Smooth muscle cell (in vitro differentiated cells): ENCODE measurements at regions not wholly inside any gene's neighbourhood (a gene's known extent, or its start where the extent isn't known, plus 50 kb on each side); places are given as distances from the start of the nearest gene placed in this dataset.

ENCODE experiments used
- DNase-seq: peaks from one replicate; lab custom pipeline; 2025; ENCODE audit not compliant: unreplicated experiment; lab: John Stamatoyannopoulos, UW
- H2AFZ ChIP-seq: fragments of 200-600 bp; sonication (generic); 2 replicates; pipeline ENCODE4 v1.6.0; 2016; ENCODE audit warnings: antibody characterized with exemption, low read depth, mild to moderate bottlenecking
- H3F3A ChIP-seq: fragments of 200-600 bp; sonication (generic); 2 replicates; pipeline ENCODE4 v1.6.0; 2017; ENCODE audit warnings: antibody characterized with exemption, low read depth
- H3K27ac ChIP-seq: fragments of 200-600 bp; sonication (generic); 2 replicates; pipeline ENCODE4 v1.5.1; 2016; ENCODE audit warnings: low read depth, mild to moderate bottlenecking
- H3K27me3 ChIP-seq: fragments of 200-600 bp; sonication (generic); 2 replicates; pipeline ENCODE4 v1.6.1; 2016; ENCODE audit warnings: low read depth, mild to moderate bottlenecking
- H3K36me3 ChIP-seq: fragments of 200-600 bp; sonication (generic); 2 replicates; pipeline ENCODE4 v1.5.1; 2016; ENCODE audit warnings: low read depth
- H3K4me1 ChIP-seq: fragments of 200-600 bp; sonication (generic); 2 replicates; pipeline ENCODE4 v1.5.1; 2016; ENCODE audit warnings: low read depth
- H3K4me2 ChIP-seq: fragments of 200-600 bp; sonication (generic); 2 replicates; pipeline ENCODE4 v1.6.0; 2016; ENCODE audit warnings: mild to moderate bottlenecking
- H3K4me3 ChIP-seq: fragments of 200-600 bp; sonication (generic); 2 replicates; pipeline ENCODE4 v1.5.1; 2016; ENCODE audit warnings: mild to moderate bottlenecking
- H3K79me2 ChIP-seq: fragments of 200-600 bp; sonication (generic); 2 replicates; pipeline ENCODE4 v1.6.0; 2016; ENCODE audit warnings: low read depth, mild to moderate bottlenecking
- H3K9ac ChIP-seq: fragments of 200-600 bp; sonication (generic); 2 replicates; pipeline ENCODE4 v1.6.0; 2016; ENCODE audit warnings: low read depth
- H3K9me3 ChIP-seq: fragments of 200-600 bp; sonication (generic); replicated peaks from 2 replicates; pipeline ENCODE4 v1.5.1; 2016; ENCODE audit warnings: low read depth
- H4K20me1 ChIP-seq: fragments of 200-600 bp; sonication (generic); 2 replicates; pipeline ENCODE4 v1.6.0; 2016; ENCODE audit warnings: low read depth
- WGBS: methylation state at CpG from one replicate; pipeline ENCODE4 v1.1.7; 2016; ENCODE audit warnings: low lambda C conversion rate; 5-methylcytosine and 5-hydroxymethylcytosine counted together
- TF ChIP-seq, protein P1 (sequence below): fragments of 200-600 bp; sonication (generic); IDR thresholded peaks from 2 replicates; pipeline ENCODE4 v1.5.1; 2017; ENCODE audit warnings: borderline replicate concordance, mild to moderate bottlenecking, antibody characterized with exemption; ENCODE audit not compliant: insufficient read depth, poor library complexity, severe bottlenecking

DNA sequence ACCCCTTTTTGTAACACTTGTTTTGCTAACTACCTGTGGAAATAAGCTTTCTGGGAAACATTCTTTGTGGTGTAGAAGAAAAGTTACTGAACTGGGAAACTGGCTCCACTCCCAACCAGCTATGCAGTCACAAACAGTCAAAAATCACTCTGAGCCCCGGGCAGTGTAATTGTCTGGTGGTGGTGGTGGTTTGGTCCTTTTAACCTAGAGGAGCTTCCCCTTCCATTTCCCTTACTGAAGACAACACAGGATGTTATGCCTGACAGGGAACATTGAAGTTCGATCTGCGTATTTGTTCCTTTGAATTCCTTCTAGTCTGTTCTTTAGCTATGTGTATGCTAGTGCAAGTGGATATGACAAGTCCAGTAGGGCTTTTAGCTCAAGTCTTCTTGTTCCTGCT is 56.8 kb upstream of the TBCA start:
- Histone ChIP-seq H3K4me2 (no peak overlapping the region), H2AFZ (no peak overlapping the region), H3K4me3 (no peak overlapping the region), H3K27me3 (no peaks in the 10 kb centered on the region), H3K36me3 (no peaks in the 10 kb centered on the region), H3K79me2 (no peaks in the 10 kb centered on the region), H3K9me3 (no peaks in the 10 kb centered on the region), H3K9ac (no peak overlapping the region), H4K20me1 (no peaks in the 10 kb centered on the region), H3K4me1 (no peaks in the 10 kb centered on the region), H3F3A (no peaks in the 10 kb centered on the region), H3K27ac (no peak overlapping the region)
- TF ChIP-seq, protein P1, sequence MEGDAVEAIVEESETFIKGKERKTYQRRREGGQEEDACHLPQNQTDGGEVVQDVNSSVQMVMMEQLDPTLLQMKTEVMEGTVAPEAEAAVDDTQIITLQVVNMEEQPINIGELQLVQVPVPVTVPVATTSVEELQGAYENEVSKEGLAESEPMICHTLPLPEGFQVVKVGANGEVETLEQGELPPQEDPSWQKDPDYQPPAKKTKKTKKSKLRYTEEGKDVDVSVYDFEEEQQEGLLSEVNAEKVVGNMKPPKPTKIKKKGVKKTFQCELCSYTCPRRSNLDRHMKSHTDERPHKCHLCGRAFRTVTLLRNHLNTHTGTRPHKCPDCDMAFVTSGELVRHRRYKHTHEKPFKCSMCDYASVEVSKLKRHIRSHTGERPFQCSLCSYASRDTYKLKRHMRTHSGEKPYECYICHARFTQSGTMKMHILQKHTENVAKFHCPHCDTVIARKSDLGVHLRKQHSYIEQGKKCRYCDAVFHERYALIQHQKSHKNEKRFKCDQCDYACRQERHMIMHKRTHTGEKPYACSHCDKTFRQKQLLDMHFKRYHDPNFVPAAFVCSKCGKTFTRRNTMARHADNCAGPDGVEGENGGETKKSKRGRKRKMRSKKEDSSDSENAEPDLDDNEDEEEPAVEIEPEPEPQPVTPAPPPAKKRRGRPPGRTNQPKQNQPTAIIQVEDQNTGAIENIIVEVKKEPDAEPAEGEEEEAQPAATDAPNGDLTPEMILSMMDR, result no peak
- 60% methylated on average over 3 of the region's 3 CpGs for WGBS
- DNase-seq, result no peak

DNA sequence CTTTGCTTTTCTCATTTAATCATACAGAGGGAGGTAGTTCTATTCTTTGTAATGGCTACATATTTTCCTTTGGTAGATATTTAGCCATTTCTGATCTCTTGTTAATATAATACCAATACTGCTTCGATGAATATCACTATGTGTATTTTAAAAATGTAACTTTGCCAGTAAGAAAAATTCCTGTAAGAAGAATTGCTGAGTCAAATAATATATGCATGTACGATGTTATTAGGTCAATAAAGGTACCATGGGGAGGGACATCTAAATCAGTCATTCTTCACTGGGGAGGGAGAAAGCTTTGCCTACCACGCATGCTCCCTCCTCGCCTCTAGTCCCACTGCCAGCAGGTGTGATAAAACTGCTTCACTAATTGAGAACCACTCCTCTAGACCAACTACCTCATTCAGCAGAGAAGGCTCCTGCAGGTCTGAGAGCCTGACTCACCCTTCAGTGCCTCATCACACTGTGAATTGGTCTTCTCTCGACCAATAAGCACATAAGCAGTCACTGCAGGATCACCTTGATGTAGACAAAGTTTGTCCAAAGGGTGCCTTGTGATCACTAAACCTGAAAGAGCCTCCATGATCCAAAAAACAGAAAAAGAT is 56.1 kb upstream of the TBCA start:
- Histone ChIP-seq H3F3A (no peaks in the 10 kb centered on the region), H3K36me3 (no peaks in the 10 kb centered on the region), H3K9ac (no peak overlapping the region), H3K9me3 (no peaks in the 10 kb centered on the region), H3K4me2 (no peak overlapping the region), H3K4me3 (no peak overlapping the region), H3K79me2 (no peaks in the 10 kb centered on the region), H2AFZ (no peak overlapping the region), H3K4me1 (no peaks in the 10 kb centered on the region), H4K20me1 (no peaks in the 10 kb centered on the region), H3K27me3 (no peaks in the 10 kb centered on the region), H3K27ac (no peak overlapping the region)
- 77% methylated on average over 5 of the region's 5 CpGs for WGBS
- TF ChIP-seq, protein P1, result no peak
- no peak for DNase-seq

DNA sequence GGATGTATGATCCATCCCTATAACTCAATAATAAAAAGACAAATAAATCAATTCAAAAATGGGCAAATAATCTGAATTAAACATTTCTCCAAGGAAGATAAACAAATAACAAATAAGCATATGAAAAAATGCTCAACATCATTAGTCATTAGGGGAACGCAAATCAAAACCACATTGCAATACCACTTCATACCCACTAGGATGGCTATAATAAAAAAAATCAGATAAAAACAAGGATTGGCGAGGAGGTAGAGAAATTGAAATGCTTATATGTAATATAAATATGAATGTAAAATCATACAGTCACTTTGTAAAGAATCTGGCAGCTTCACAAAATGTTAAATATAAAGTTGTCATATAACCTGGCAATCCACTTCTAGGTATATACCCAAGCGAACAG is 52.3 kb upstream of the TBCA start:
- Histone ChIP-seq H3F3A (no peaks in the 10 kb centered on the region), H3K79me2 (no peaks in the 10 kb centered on the region), H3K4me3 (no peak overlapping the region), H3K4me1 (no peaks in the 10 kb centered on the region), H3K9me3 (no peaks in the 10 kb centered on the region), H3K27me3 (no peaks in the 10 kb centered on the region), H3K27ac (no peak overlapping the region), H2AFZ (no peak overlapping the region), H4K20me1 (no peaks in the 10 kb centered on the region), H3K9ac (no peak overlapping the region), H3K4me2 (no peak overlapping the region), H3K36me3 (no peaks in the 10 kb centered on the region)
- 85% methylated on average over 3 of the region's 3 CpGs for WGBS
- TF ChIP-seq, protein P1, result peak; percentile 30
- DNase-seq, result no peak
